ENCODE measurements at regions not wholly inside any gene's neighbourhood (a gene's known extent, or its start where the extent isn't known, plus 50 kb on each side); places are given as distances from the start of the nearest gene placed in this dataset.

DNA sequence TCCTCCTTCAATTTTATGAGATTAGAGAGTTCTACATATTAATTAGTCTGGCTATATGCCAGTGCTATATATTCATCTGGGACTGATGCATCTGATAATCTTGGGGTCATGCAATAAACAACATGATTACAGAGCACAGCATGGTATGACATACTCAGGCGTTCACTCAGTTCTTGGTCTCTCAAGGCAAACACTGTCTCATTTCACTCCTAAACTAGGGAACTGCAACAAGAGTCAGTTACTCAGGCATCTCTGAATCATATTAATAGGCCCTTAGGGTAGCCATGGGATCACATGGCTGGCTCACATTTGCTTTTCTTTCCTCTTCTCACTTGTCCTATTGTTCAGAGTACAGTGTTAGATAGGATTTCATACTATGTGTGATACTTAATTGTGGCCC is 91.8 kb upstream of the TMEM260 start:
- TF ChIP-seq POLR2A (IDR thresholded peaks at IDR 0.05), result no peak
- no peak for TF ChIP-seq CTCF (IDR thresholded peaks at IDR 0.05)

All from tibial nerve (tissue), 3 donors.